PC-3 (cell line): ENCODE measurements at regions not wholly inside any gene's neighbourhood (a gene's known extent, or its start where the extent isn't known, plus 50 kb on each side); places are given as distances from the start of the nearest gene placed in this dataset.

Experiments used
- ATAC-seq: fragments of 200-7000 bp; cut with Tn5 transposase; 2 replicates; pipeline ENCODE4 v1.9.1; 2020; ENCODE audit warnings: mild to moderate bottlenecking, moderate library complexity
- BruUV-seq: library from RNA; stranded (reverse); fragments of 400-500 nt; replicated peaks from 2 replicates; lab custom pipeline; 2021; lab: Mats Ljungman, UMichigan
- CTCF ChIA-PET: fragments of 300-600 bp; sonication (Branson Sonifier 250); formaldehyde crosslinking; loops from one replicate; lab custom pipeline; 2022; ENCODE audit warnings: antibody characterized with exemption; lab: Charles Lee
- POLR2A ChIA-PET: fragments of 300-600 bp; sonication (Branson Sonifier 250); formaldehyde crosslinking; loops from one replicate; lab custom pipeline; 2022; ENCODE audit warnings: antibody characterized with exemption; ENCODE audit not compliant: unreplicated experiment; lab: Charles Lee
- DNase-seq: peaks from one replicate; pipeline ENCODE4 v3.0.0-alpha.2; 2015
- H2AFZ ChIP-seq: fragments of 300-600 bp; sonication (generic); 2 replicates; pipeline ENCODE4 v1.6.0; 2016; ENCODE audit warnings: antibody characterized with exemption, low read length
- H3F3A ChIP-seq: fragments of 300-600 bp; sonication (generic); one replicate; pipeline ENCODE4 v1.6.0; 2017; ENCODE audit warnings: antibody characterized with exemption, low read length, control low read depth, mild to moderate bottlenecking; ENCODE audit not compliant: unreplicated experiment
- H3K27ac ChIP-seq: fragments of 300-600 bp; sonication (generic); 2 replicates; pipeline ENCODE4 v1.5.1; 2016; ENCODE audit warnings: mild to moderate bottlenecking, low read length
- H3K27me3 ChIP-seq: fragments of 300-600 bp; sonication (generic); 2 replicates; pipeline ENCODE4 v1.6.1; 2016; ENCODE audit warnings: low read length, mixed read lengths
- H3K36me3 ChIP-seq: fragments of 300-600 bp; sonication (generic); 2 replicates; pipeline ENCODE4 v1.6.1; 2016; ENCODE audit warnings: low read depth, mixed run types, low read length, mixed read lengths
- H3K4me1 ChIP-seq: fragments of 300-600 bp; sonication (generic); 2 replicates; pipeline ENCODE4 v1.5.1; 2016; ENCODE audit warnings: low read length; ENCODE audit not compliant: insufficient read depth
- H3K4me2 ChIP-seq: fragments of 300-600 bp; sonication (generic); 2 replicates; pipeline ENCODE4 v1.6.0; 2016; ENCODE audit warnings: low read length
- H3K4me3 ChIP-seq: fragments of 300-600 bp; sonication (generic); 2 replicates; pipeline ENCODE4 v1.5.1; 2016; ENCODE audit warnings: mild to moderate bottlenecking, low read length, mixed read lengths
- H3K79me2 ChIP-seq: fragments of 300-600 bp; sonication (generic); 2 replicates; pipeline ENCODE4 v1.6.1; 2017; ENCODE audit warnings: low read length, mixed read lengths
- H3K9ac ChIP-seq: fragments of 300-600 bp; sonication (generic); 2 replicates; pipeline ENCODE4 v1.6.0; 2016; ENCODE audit warnings: mild to moderate bottlenecking, low read length
- H3K9me2 ChIP-seq: fragments of 300-600 bp; sonication (generic); replicated peaks from 2 replicates; pipeline ENCODE4 v1.6.1; 2016; ENCODE audit warnings: mixed run types, low read length, mixed read lengths
- H3K9me3 ChIP-seq: fragments of 300-600 bp; sonication (generic); 2 replicates; pipeline ENCODE4 v1.6.1; 2016; ENCODE audit warnings: low read length, mixed read lengths
- H4K20me1 ChIP-seq: fragments of 300-600 bp; sonication (generic); 2 replicates; pipeline ENCODE4 v1.6.1; 2016; ENCODE audit warnings: low read length, mixed read lengths
- EZH2 ChIP-seq: fragments of 300-600 bp; sonication (generic); IDR thresholded peaks from one replicate; pipeline ENCODE4 v1.6.1; 2017; ENCODE audit warnings: antibody characterized with exemption, mild to moderate bottlenecking, low read length; ENCODE audit not compliant: unreplicated experiment
- EZH2phosphoT487 ChIP-seq: fragments of 300-600 bp; sonication (generic); IDR thresholded peaks from 2 replicates; pipeline ENCODE4 v1.6.1; 2018; ENCODE audit warnings: mild to moderate bottlenecking, antibody characterized with exemption, low read length, borderline replicate concordance
- intact Hi-C: fragments of 100-400 bp; cut with micrococcal nuclease; formaldehyde crosslinking; loops from 2 replicates; pipeline ENCODE4 v1.9.0; 2023
- TF ChIP-seq, protein P1 (sequence below): fragments of 300-600 bp; sonication (generic); conservative IDR thresholded peaks from 2 replicates; pipeline ENCODE4 v1.5.1; 2017; ENCODE audit warnings: antibody characterized with exemption, low read depth, mild to moderate bottlenecking, low read length

- Histone ChIP-seq H3K9me3 (no peaks in the 10 kb centered on the region), H2AFZ (no peak overlapping the region), H3K9me2 (no peaks in the 10 kb centered on the region), H3K4me3 (no peak overlapping the region), H3K27ac (no peak overlapping the region), H3K27me3 (0 out of 2 replicates have a peak, but pooled peaks cover 11% of the 10 kb centered on the region), H3F3A (no peaks in the 10 kb centered on the region), H4K20me1 (no peaks in the 10 kb centered on the region), H3K4me2 (no peak overlapping the region), H3K36me3 (no peaks in the 10 kb centered on the region), H3K79me2 (no peaks in the 10 kb centered on the region), H3K9ac (no peak overlapping the region), H3K4me1 (no peaks in the 10 kb centered on the region)
- ChIA-PET CTCF (no interaction called here), POLR2A (no interaction called here)
- BruUV-seq, result no TSS peak
- no peak for ATAC-seq
- DNase-seq, result peak; percentile 26
- TF ChIP-seq EZH2phosphoT487 (no peak), EZH2 (no peak)
- TF ChIP-seq, protein P1, sequence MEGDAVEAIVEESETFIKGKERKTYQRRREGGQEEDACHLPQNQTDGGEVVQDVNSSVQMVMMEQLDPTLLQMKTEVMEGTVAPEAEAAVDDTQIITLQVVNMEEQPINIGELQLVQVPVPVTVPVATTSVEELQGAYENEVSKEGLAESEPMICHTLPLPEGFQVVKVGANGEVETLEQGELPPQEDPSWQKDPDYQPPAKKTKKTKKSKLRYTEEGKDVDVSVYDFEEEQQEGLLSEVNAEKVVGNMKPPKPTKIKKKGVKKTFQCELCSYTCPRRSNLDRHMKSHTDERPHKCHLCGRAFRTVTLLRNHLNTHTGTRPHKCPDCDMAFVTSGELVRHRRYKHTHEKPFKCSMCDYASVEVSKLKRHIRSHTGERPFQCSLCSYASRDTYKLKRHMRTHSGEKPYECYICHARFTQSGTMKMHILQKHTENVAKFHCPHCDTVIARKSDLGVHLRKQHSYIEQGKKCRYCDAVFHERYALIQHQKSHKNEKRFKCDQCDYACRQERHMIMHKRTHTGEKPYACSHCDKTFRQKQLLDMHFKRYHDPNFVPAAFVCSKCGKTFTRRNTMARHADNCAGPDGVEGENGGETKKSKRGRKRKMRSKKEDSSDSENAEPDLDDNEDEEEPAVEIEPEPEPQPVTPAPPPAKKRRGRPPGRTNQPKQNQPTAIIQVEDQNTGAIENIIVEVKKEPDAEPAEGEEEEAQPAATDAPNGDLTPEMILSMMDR, result no peak
- intact Hi-C loops, result no loop called here
Observed at GRCh38 chr2:23235292-23235691, 149.7 kb upstream of the KLHL29 start.

DNA sequence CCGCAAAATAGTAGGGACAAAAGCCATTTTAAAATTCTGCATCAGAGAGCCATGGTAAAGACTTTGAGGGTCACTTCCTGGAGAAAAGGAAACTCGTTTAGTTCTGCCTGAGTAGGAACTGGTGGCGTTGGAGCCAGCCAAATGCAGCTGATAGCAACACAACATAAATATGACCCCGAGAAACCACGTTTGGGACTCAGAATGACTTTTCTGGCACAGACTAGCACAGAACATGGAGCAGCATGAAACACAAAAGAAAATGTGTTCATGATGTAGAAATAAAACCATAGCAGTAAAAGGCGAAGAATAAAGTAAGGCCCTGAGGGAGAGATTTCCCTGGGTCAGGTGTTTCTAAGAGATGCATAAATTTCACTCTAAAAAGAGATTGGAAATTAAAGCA lies 149.2 kb upstream of the KLHL29 start:
- no peaks in the 10 kb centered on the region for H3K9me2 ChIP-seq
- H3K27ac ChIP-seq, result no peak overlapping the region
- ChIA-PET POLR2A (no interaction called here), CTCF (no interaction called here)
- no peak overlapping the region for H2AFZ ChIP-seq
- no peaks in the 10 kb centered on the region for H3K9me3 ChIP-seq
- H3K9ac ChIP-seq, result no peak overlapping the region
- no peak overlapping the region for H3K4me3 ChIP-seq
- no peak overlapping the region for H3K4me2 ChIP-seq
- no peak for ATAC-seq
- TF ChIP-seq EZH2 (no peak), EZH2phosphoT487 (no peak)
- TF ChIP-seq, protein P1, result no peak
- no TSS peak for BruUV-seq
- H3K36me3 ChIP-seq, result no peaks in the 10 kb centered on the region
- H3K4me1 ChIP-seq, result no peaks in the 10 kb centered on the region
- intact Hi-C loops, result no loop called here
- no peaks in the 10 kb centered on the region for H3K79me2 ChIP-seq
- no peaks in the 10 kb centered on the region for H4K20me1 ChIP-seq
- no peaks in the 10 kb centered on the region for H3F3A ChIP-seq
- no peak for DNase-seq
- H3K27me3 ChIP-seq, result 0 out of 2 replicates have a peak, but pooled peaks cover 11% of the 10 kb centered on the region

GRCh38 chr2:23237147-23237546 lies 147.8 kb upstream of the KLHL29 start:
- H3K4me3 ChIP-seq, result no peak overlapping the region
- 0 out of 2 replicates have a peak, but pooled peaks cover 11% of the 10 kb centered on the region for H3K27me3 ChIP-seq
- no peaks in the 10 kb centered on the region for H3K9me3 ChIP-seq
- TF ChIP-seq EZH2phosphoT487 (no peak), EZH2 (no peak)
- TF ChIP-seq, protein P1, result no peak
- no peak overlapping the region for H3K27ac ChIP-seq
- ChIA-PET CTCF (no interaction called here), POLR2A (no interaction called here)
- no peak overlapping the region for H2AFZ ChIP-seq
- ATAC-seq (no peak), DNase-seq (no peak)
- no peaks in the 10 kb centered on the region for H3K4me1 ChIP-seq
- H3K79me2 ChIP-seq, result no peaks in the 10 kb centered on the region
- no peaks in the 10 kb centered on the region for H3F3A ChIP-seq
- no peak overlapping the region for H3K4me2 ChIP-seq
- no peaks in the 10 kb centered on the region for H3K36me3 ChIP-seq
- H4K20me1 ChIP-seq, result no peaks in the 10 kb centered on the region
- no peak overlapping the region for H3K9ac ChIP-seq
- no peaks in the 10 kb centered on the region for H3K9me2 ChIP-seq
- intact Hi-C loops, result no loop called here
- BruUV-seq, result no TSS peak
